ENCODE measurements at regions not wholly inside any gene's neighbourhood (a gene's known extent, or its start where the extent isn't known, plus 50 kb on each side); places are given as distances from the start of the nearest gene placed in this dataset.

- intact Hi-C loops (cut with micrococcal nuclease; ENCODE audit: unreplicated experiment), result no loop called here
- Histone ChIP-seq H3K4me3 (ENCODE audit: low read depth in 2 of 2, low read length in 2 of 2) (no peak overlapping the region), H3K4me1 (ENCODE audit: control insufficient read depth, insufficient read depth, low read length) (no peaks in the 10 kb centered on the region), H3K27ac (ENCODE audit: low read length) (no peak overlapping the region), H3K36me3 (ENCODE audit: control insufficient read depth, insufficient read depth, low read length) (no peaks in the 10 kb centered on the region), H3K27me3 (ENCODE audit: control insufficient read depth, insufficient read depth, low read length) (no peaks in the 10 kb centered on the region), H3K9me3 (ENCODE audit: control insufficient read depth, insufficient read depth, low read depth, low read length) (no peaks in the 10 kb centered on the region)
- in situ Hi-C loops (cut with HindIII; ENCODE audit: low pct_unique_long_range_greater_than_20kb, low sequenced_read_pairs), result no loop called here
- DNase-seq (ENCODE audit: low read depth, low spot score) (no peak), ATAC-seq (no peak)
- TF ChIP-seq TCF7L2 (IDR thresholded peaks at IDR 0.05; ENCODE audit: low read depth, low read length), result no peak
- no peak for TF ChIP-seq REST (IDR thresholded peaks at IDR 0.05; ENCODE audit: insufficient read depth in 1 of 2, low read depth in 2 of 2, low read length in 1 of 2)
- TF ChIP-seq SIN3A (IDR thresholded peaks at IDR 0.05; ENCODE audit: borderline replicate concordance, insufficient read depth, low read depth, low read length), result no peak
- TF ChIP-seq CTCF (IDR thresholded peaks at IDR 0.05), result no peak
- no peak for TF ChIP-seq POLR2AphosphoS5 (IDR thresholded peaks at IDR 0.05; ENCODE audit: low read depth, low read length)
- no TSS peak for BruUV-seq (replicated peaks)
- CTCF ChIA-PET, result no interaction called here
- POLR2A ChIA-PET, result no interaction called here
These were observed 59.9 kb upstream of the PROX1 start for GRCh38 chr1:213927846-213928245.

- no peaks in the 10 kb centered on the region for H3K4me1 ChIP-seq (ENCODE audit: control insufficient read depth, insufficient read depth, low read length)
These were observed 58.4 kb upstream of the PROX1 start for GRCh38 chr1:213929398-213929797.

More at GRCh38 chr1:213929398-213929797, 58.4 kb upstream of the PROX1 start:
- ATAC-seq, result no peak
- DNase-seq (ENCODE audit: low read depth, low spot score), result no peak
- no peak overlapping the region for H3K27ac ChIP-seq (ENCODE audit: low read length)
- in situ Hi-C loops (cut with HindIII; ENCODE audit: low pct_unique_long_range_greater_than_20kb, low sequenced_read_pairs) (no loop called here), intact Hi-C loops (cut with micrococcal nuclease; ENCODE audit: unreplicated experiment) (no loop called here)
- no peak overlapping the region for H3K4me3 ChIP-seq (ENCODE audit: low read depth in 2 of 2, low read length in 2 of 2)
- H3K27me3 ChIP-seq (ENCODE audit: control insufficient read depth, insufficient read depth, low read length), result no peaks in the 10 kb centered on the region
- no peaks in the 10 kb centered on the region for H3K36me3 ChIP-seq (ENCODE audit: control insufficient read depth, insufficient read depth, low read length)
- no peak for TF ChIP-seq REST (IDR thresholded peaks at IDR 0.05; ENCODE audit: insufficient read depth in 1 of 2, low read depth in 2 of 2, low read length in 1 of 2)
- no TSS peak for BruUV-seq (replicated peaks)
- POLR2A ChIA-PET, result no interaction called here
- CTCF ChIA-PET, result no interaction called here
- H3K9me3 ChIP-seq (ENCODE audit: control insufficient read depth, insufficient read depth, low read depth, low read length), result no peaks in the 10 kb centered on the region

Measured in Panc1 (cell line).